ENCODE measurements at regions not wholly inside any gene's neighbourhood (a gene's known extent, or its start where the extent isn't known, plus 50 kb on each side); places are given as distances from the start of the nearest gene placed in this dataset.

- H3K9me3 ChIP-seq (ENCODE audit: control insufficient read depth, low read length) = no peaks in the 10 kb centered on the region
- no peak overlapping the region for H3K27ac ChIP-seq (ENCODE audit: low read depth in 1 of 2, low read length in 2 of 2)
- intact Hi-C loops (cut with DNase I) = no loop called here
- DNase-seq = no peak
- H3K36me3 ChIP-seq (ENCODE audit: control insufficient read depth in 1 of 2, insufficient read depth in 2 of 2, low read length in 1 of 2) = no peaks in the 10 kb centered on the region
- no peaks in the 10 kb centered on the region for H3K4me1 ChIP-seq (ENCODE audit: control insufficient read depth in 1 of 2, insufficient read depth in 2 of 2, low read length in 2 of 2)
- H3K27me3 ChIP-seq (ENCODE audit: control insufficient read depth in 1 of 2, insufficient read depth in 2 of 2, low read length in 1 of 2) = no peaks in the 10 kb centered on the region
- WGBS, 2 donors = 66 to 69% methylated on average over 2 of the region's 2 CpGs
- ATAC-seq (ENCODE audit: low FRiP score) = no peak
- H3K4me3 ChIP-seq (ENCODE audit: low read length in 2 of 2) = no peak overlapping the region
Measured at GRCh38 chrX:4253092-4253491, 539.6 kb upstream of the PRKX start.

- ATAC-seq (ENCODE audit: low FRiP score) (no peak), DNase-seq (no peak)
- 41 to 50% methylated on average over 8 of the region's 8 CpGs for WGBS, 2 donors
Measured at GRCh38 chrX:4249401-4249800, 536.0 kb upstream of the PRKX start.

GRCh38 chrX:4243759-4244158 lies 530.3 kb upstream of the PRKX start:
- DNase-seq = no peak
- Histone ChIP-seq H3K4me1 (ENCODE audit: control insufficient read depth in 1 of 2, insufficient read depth in 2 of 2, low read length in 2 of 2) (no peaks in the 10 kb centered on the region), H3K27me3 (ENCODE audit: control insufficient read depth in 1 of 2, insufficient read depth in 2 of 2, low read length in 1 of 2) (no peaks in the 10 kb centered on the region), H3K27ac (ENCODE audit: low read depth in 1 of 2, low read length in 2 of 2) (no peak overlapping the region), H3K9me3 (ENCODE audit: control insufficient read depth, low read length) (peaks cover 5% of the 10 kb centered on the region), H3K36me3 (ENCODE audit: control insufficient read depth in 1 of 2, insufficient read depth in 2 of 2, low read length in 1 of 2) (no peaks in the 10 kb centered on the region), H3K4me3 (ENCODE audit: low read length in 2 of 2) (no peak overlapping the region)
- ATAC-seq (ENCODE audit: low FRiP score) = no peak
- intact Hi-C loops (cut with DNase I) = no loop called here
- 9 to 17% methylated on average over 2 of the region's 2 CpGs for WGBS, 2 donors

More at GRCh38 chrX:4249401-4249800, 536.0 kb upstream of the PRKX start:
- H3K27me3 ChIP-seq (ENCODE audit: control insufficient read depth in 1 of 2, insufficient read depth in 2 of 2, low read length in 1 of 2) = no peaks in the 10 kb centered on the region
- H3K4me3 ChIP-seq (ENCODE audit: low read length in 2 of 2) = no peak overlapping the region
- no peaks in the 10 kb centered on the region for H3K9me3 ChIP-seq (ENCODE audit: control insufficient read depth, low read length)
- no peaks in the 10 kb centered on the region for H3K4me1 ChIP-seq (ENCODE audit: control insufficient read depth in 1 of 2, insufficient read depth in 2 of 2, low read length in 2 of 2)
- no peaks in the 10 kb centered on the region for H3K36me3 ChIP-seq (ENCODE audit: control insufficient read depth in 1 of 2, insufficient read depth in 2 of 2, low read length in 1 of 2)
- intact Hi-C loops (cut with DNase I) = no loop called here
- H3K27ac ChIP-seq (ENCODE audit: low read depth in 1 of 2, low read length in 2 of 2) = no peak overlapping the region

GRCh38 chrX:4240541-4241194 lies 527.2 kb upstream of the PRKX start:
- H3K4me3 ChIP-seq (ENCODE audit: low read length in 2 of 2) = no peak overlapping the region
- H3K27ac ChIP-seq (ENCODE audit: low read depth in 1 of 2, low read length in 2 of 2) = no peak overlapping the region

GRCh38 chrX:4239650-4240540 lies 526.4 kb upstream of the PRKX start:
- Histone ChIP-seq H3K27ac (ENCODE audit: low read depth in 1 of 2, low read length in 2 of 2) (no peak overlapping the region), H3K36me3 (ENCODE audit: control insufficient read depth in 1 of 2, insufficient read depth in 2 of 2, low read length in 1 of 2) (no peaks in the 10 kb centered on the region), H3K4me3 (ENCODE audit: low read length in 2 of 2) (no peak overlapping the region), H3K9me3 (ENCODE audit: control insufficient read depth, low read length) (peaks cover 5% of the 10 kb centered on the region), H3K4me1 (ENCODE audit: control insufficient read depth in 1 of 2, insufficient read depth in 2 of 2, low read length in 2 of 2) (no peaks in the 10 kb centered on the region), H3K27me3 (ENCODE audit: control insufficient read depth in 1 of 2, insufficient read depth in 2 of 2, low read length in 1 of 2) (no peaks in the 10 kb centered on the region)
- DNase-seq (no peak), ATAC-seq (ENCODE audit: low FRiP score) (no peak)
- intact Hi-C loops (cut with DNase I) = no loop called here
- 70 to 72% methylated on average over 5 of the region's 5 CpGs for WGBS, 2 donors

More at GRCh38 chrX:4240541-4241194, 527.2 kb upstream of the PRKX start:
- no peaks in the 10 kb centered on the region for H3K36me3 ChIP-seq (ENCODE audit: control insufficient read depth in 1 of 2, insufficient read depth in 2 of 2, low read length in 1 of 2)
- no peaks in the 10 kb centered on the region for H3K27me3 ChIP-seq (ENCODE audit: control insufficient read depth in 1 of 2, insufficient read depth in 2 of 2, low read length in 1 of 2)
- WGBS, 2 donors = 76 to 80% methylated on average over 6 of the region's 6 CpGs
- intact Hi-C loops (cut with DNase I) = no loop called here
- peaks cover 5% of the 10 kb centered on the region for H3K9me3 ChIP-seq (ENCODE audit: control insufficient read depth, low read length)
- DNase-seq (no peak), ATAC-seq (ENCODE audit: low FRiP score) (no peak)
- no peaks in the 10 kb centered on the region for H3K4me1 ChIP-seq (ENCODE audit: control insufficient read depth in 1 of 2, insufficient read depth in 2 of 2, low read length in 2 of 2)

- no peaks in the 10 kb centered on the region for H3K4me1 ChIP-seq (ENCODE audit: control insufficient read depth in 1 of 2, insufficient read depth in 2 of 2, low read length in 2 of 2)
- 80 to 82% methylated on average over 3 of the region's 3 CpGs for WGBS, 2 donors
- intact Hi-C loops (cut with DNase I) = no loop called here
- no peaks in the 10 kb centered on the region for H3K36me3 ChIP-seq (ENCODE audit: control insufficient read depth in 1 of 2, insufficient read depth in 2 of 2, low read length in 1 of 2)
- no peak for DNase-seq
- no peak overlapping the region for H3K4me3 ChIP-seq (ENCODE audit: low read length in 2 of 2)
- H3K27me3 ChIP-seq (ENCODE audit: control insufficient read depth in 1 of 2, insufficient read depth in 2 of 2, low read length in 1 of 2) = no peaks in the 10 kb centered on the region
- H3K9me3 ChIP-seq (ENCODE audit: control insufficient read depth, low read length) = peaks cover 5% of the 10 kb centered on the region
- no peak overlapping the region for H3K27ac ChIP-seq (ENCODE audit: low read depth in 1 of 2, low read length in 2 of 2)
- no peak for ATAC-seq (ENCODE audit: low FRiP score)
Measured at GRCh38 chrX:4238916-4239315, 525.5 kb upstream of the PRKX start.

- Histone ChIP-seq H3K4me3 (ENCODE audit: low read length in 2 of 2) (no peak overlapping the region), H3K27ac (ENCODE audit: low read depth in 1 of 2, low read length in 2 of 2) (no peak overlapping the region), H3K9me3 (ENCODE audit: control insufficient read depth, low read length) (no peaks in the 10 kb centered on the region), H3K36me3 (ENCODE audit: control insufficient read depth in 1 of 2, insufficient read depth in 2 of 2, low read length in 1 of 2) (no peaks in the 10 kb centered on the region), H3K27me3 (ENCODE audit: control insufficient read depth in 1 of 2, insufficient read depth in 2 of 2, low read length in 1 of 2) (no peaks in the 10 kb centered on the region), H3K4me1 (ENCODE audit: control insufficient read depth in 1 of 2, insufficient read depth in 2 of 2, low read length in 2 of 2) (no peaks in the 10 kb centered on the region)
- intact Hi-C loops (cut with DNase I) = no loop called here
- ATAC-seq (ENCODE audit: low FRiP score) (no peak), DNase-seq (no peak)
- WGBS, 2 donors = 4 to 6% methylated on average over 2 of the region's 2 CpGs
Measured at GRCh38 chrX:4225086-4225485, 511.6 kb upstream of the PRKX start.

- Histone ChIP-seq H3K36me3 (ENCODE audit: control insufficient read depth in 1 of 2, insufficient read depth in 2 of 2, low read length in 1 of 2) (no peaks in the 10 kb centered on the region), H3K4me1 (ENCODE audit: control insufficient read depth in 1 of 2, insufficient read depth in 2 of 2, low read length in 2 of 2) (no peaks in the 10 kb centered on the region), H3K27me3 (ENCODE audit: control insufficient read depth in 1 of 2, insufficient read depth in 2 of 2, low read length in 1 of 2) (no peaks in the 10 kb centered on the region), H3K27ac (ENCODE audit: low read depth in 1 of 2, low read length in 2 of 2) (no peak overlapping the region), H3K4me3 (ENCODE audit: low read length in 2 of 2) (no peak overlapping the region), H3K9me3 (ENCODE audit: control insufficient read depth, low read length) (no peaks in the 10 kb centered on the region)
- WGBS, 2 donors = 34 to 35% methylated on average over 3 of the region's 3 CpGs
- DNase-seq (no peak), ATAC-seq (ENCODE audit: low FRiP score) (no peak)
- intact Hi-C loops (cut with DNase I) = no loop called here
Measured at GRCh38 chrX:4206941-4207340, 493.5 kb upstream of the PRKX start.

- Histone ChIP-seq H3K27me3 (ENCODE audit: control insufficient read depth in 1 of 2, insufficient read depth in 2 of 2, low read length in 1 of 2) (no peaks in the 10 kb centered on the region), H3K4me3 (ENCODE audit: low read length in 2 of 2) (no peak overlapping the region), H3K27ac (ENCODE audit: low read depth in 1 of 2, low read length in 2 of 2) (no peak overlapping the region), H3K4me1 (ENCODE audit: control insufficient read depth in 1 of 2, insufficient read depth in 2 of 2, low read length in 2 of 2) (no peaks in the 10 kb centered on the region), H3K9me3 (ENCODE audit: control insufficient read depth, low read length) (no peaks in the 10 kb centered on the region), H3K36me3 (ENCODE audit: control insufficient read depth in 1 of 2, insufficient read depth in 2 of 2, low read length in 1 of 2) (no peaks in the 10 kb centered on the region)
- WGBS, 2 donors = 52 to 63% methylated on average over 6 of the region's 6 CpGs
- DNase-seq = no peak
- ATAC-seq (ENCODE audit: low FRiP score) = no peak
- intact Hi-C loops (cut with DNase I) = no loop called here
Measured at GRCh38 chrX:4197971-4198370, 484.5 kb upstream of the PRKX start.
